ENCODE measurements at regions not wholly inside any gene's neighbourhood (a gene's known extent, or its start where the extent isn't known, plus 50 kb on each side); places are given as distances from the start of the nearest gene placed in this dataset.
"Not testable (repeated sequence)": the region's sequence is repeated elsewhere in the genome, so short reads cannot be mapped to it uniquely, and the experiment has no call there.

- DNase-seq (ENCODE audit: low read depth), result no peak
- TF ChIP-seq, protein P1, sequence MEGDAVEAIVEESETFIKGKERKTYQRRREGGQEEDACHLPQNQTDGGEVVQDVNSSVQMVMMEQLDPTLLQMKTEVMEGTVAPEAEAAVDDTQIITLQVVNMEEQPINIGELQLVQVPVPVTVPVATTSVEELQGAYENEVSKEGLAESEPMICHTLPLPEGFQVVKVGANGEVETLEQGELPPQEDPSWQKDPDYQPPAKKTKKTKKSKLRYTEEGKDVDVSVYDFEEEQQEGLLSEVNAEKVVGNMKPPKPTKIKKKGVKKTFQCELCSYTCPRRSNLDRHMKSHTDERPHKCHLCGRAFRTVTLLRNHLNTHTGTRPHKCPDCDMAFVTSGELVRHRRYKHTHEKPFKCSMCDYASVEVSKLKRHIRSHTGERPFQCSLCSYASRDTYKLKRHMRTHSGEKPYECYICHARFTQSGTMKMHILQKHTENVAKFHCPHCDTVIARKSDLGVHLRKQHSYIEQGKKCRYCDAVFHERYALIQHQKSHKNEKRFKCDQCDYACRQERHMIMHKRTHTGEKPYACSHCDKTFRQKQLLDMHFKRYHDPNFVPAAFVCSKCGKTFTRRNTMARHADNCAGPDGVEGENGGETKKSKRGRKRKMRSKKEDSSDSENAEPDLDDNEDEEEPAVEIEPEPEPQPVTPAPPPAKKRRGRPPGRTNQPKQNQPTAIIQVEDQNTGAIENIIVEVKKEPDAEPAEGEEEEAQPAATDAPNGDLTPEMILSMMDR (IDR thresholded peaks at IDR 0.05; ENCODE audit: insufficient read depth, low read length), result no peak
- no peak overlapping the region for H3K4me3 ChIP-seq (ENCODE audit: low read depth, low read length)
Observed at GRCh38 chr12:126976579-126976978, 1290.4 kb upstream of the TMEM132C start.

GRCh38 chr12:126979564-126979963, 1287.4 kb upstream of the TMEM132C start:
- H3K4me3 ChIP-seq (ENCODE audit: low read depth, low read length); DNase-seq (ENCODE audit: low read depth): not testable (repeated sequence)

DNA sequence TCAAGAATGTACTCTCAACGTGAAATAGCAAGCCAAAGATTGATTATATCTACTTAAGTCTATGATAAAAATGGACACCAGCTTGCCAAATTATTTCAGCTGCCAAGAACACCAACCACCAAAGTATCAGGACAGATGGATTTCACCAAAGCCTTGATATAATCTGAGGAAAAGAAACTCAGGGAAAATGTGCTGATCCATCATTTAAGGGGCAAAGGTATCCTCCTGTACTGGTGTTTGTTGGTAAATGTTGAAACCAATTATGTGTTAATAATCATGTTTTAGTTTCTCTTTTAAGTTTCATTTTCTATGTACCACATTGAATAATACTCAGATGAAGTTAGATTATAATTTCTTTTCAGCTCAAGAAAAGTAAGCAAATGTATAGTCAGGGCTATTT, 1284.3 kb upstream of the TMEM132C start:
- DNase-seq (ENCODE audit: low read depth), result no peak
- H3K4me3 ChIP-seq (ENCODE audit: low read depth, low read length), result no peak overlapping the region
- TF ChIP-seq, protein P1 (IDR thresholded peaks at IDR 0.05; ENCODE audit: insufficient read depth, low read length), result no peak

- not testable (repeated sequence) for H3K4me3 ChIP-seq (ENCODE audit: low read depth, low read length); DNase-seq (ENCODE audit: low read depth)
Observed at GRCh38 chr12:126983735-126984134, 1283.2 kb upstream of the TMEM132C start.

GRCh38 chr12:126985663-126986062, 1281.3 kb upstream of the TMEM132C start:
- not testable (repeated sequence) for H3K4me3 ChIP-seq (ENCODE audit: low read depth, low read length); DNase-seq (ENCODE audit: low read depth)

DNA sequence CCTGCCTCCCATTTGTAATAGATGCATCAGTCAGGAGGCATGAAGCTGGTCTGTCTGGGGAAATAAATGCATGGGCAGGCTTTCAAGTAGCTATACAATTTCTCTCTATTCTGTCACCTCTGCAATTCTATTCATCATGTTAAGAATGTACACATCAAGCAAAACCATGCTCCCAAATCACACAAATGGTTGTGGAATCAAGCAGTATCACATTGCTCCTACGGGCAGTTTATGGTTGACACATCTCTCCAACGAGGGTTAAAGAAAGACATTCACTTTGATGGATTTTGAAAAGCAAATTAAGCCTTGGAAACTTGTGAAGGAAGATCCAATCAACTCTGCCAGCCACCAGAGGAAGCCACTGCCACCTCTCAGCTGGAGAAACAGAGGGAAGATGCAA, 1277.4 kb upstream of the TMEM132C start:
- no peak overlapping the region for H3K4me3 ChIP-seq (ENCODE audit: low read depth, low read length)
- DNase-seq (ENCODE audit: low read depth), result no peak
- TF ChIP-seq, protein P1 (IDR thresholded peaks at IDR 0.05; ENCODE audit: insufficient read depth, low read length), result no peak

- TF ChIP-seq, protein P1 (IDR thresholded peaks at IDR 0.05; ENCODE audit: insufficient read depth, low read length), result no peak
- H3K4me3 ChIP-seq (ENCODE audit: low read depth, low read length), result no peak overlapping the region
- DNase-seq (ENCODE audit: low read depth), result no peak
Observed at GRCh38 chr12:126993898-126994297, 1273.1 kb upstream of the TMEM132C start.

DNA sequence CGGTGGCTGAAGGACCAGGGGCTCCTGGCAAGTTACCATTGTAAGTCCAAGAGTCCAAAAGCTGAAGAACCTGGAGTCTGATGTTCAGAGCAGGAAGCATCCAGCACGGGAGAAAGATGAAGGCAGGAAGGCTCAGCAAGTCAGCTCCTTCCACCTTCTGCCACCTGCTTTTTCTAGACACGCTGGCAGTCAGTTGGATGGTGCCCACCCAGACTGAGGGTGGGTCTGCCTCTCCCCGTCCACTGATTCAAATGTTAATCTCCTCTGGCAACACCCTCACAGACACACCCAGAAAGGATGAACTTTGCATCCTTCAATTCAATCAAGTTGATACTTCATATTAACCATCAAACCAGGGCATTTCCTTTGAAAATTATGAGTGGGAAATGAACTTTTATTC, 1272.4 kb upstream of the TMEM132C start:
- DNase-seq (ENCODE audit: low read depth), result no peak
- TF ChIP-seq, protein P1 (IDR thresholded peaks at IDR 0.05; ENCODE audit: insufficient read depth, low read length), result no peak
- no peak overlapping the region for H3K4me3 ChIP-seq (ENCODE audit: low read depth, low read length)

- TF ChIP-seq, protein P1 (IDR thresholded peaks at IDR 0.05; ENCODE audit: insufficient read depth, low read length), result no peak
- H3K4me3 ChIP-seq (ENCODE audit: low read depth, low read length), result no peak overlapping the region
- DNase-seq (ENCODE audit: low read depth), result no peak
Observed at GRCh38 chr12:126998031-126998430, 1268.9 kb upstream of the TMEM132C start.

Measured in fibroblast of the aortic adventitia (primary cell).